HT-29 (cell line): ENCODE measurements at regions not wholly inside any gene's neighbourhood (a gene's known extent, or its start where the extent isn't known, plus 50 kb on each side); places are given as distances from the start of the nearest gene placed in this dataset.
"Not testable (repeated sequence)": the region's sequence is repeated elsewhere in the genome, so short reads cannot be mapped to it uniquely, and the experiment has no call there.

Experiments
- DNase-seq: peaks from one replicate; pipeline ENCODE4 v3.0.0-alpha.2; 2015; ENCODE audit warnings: low spot score

DNA sequence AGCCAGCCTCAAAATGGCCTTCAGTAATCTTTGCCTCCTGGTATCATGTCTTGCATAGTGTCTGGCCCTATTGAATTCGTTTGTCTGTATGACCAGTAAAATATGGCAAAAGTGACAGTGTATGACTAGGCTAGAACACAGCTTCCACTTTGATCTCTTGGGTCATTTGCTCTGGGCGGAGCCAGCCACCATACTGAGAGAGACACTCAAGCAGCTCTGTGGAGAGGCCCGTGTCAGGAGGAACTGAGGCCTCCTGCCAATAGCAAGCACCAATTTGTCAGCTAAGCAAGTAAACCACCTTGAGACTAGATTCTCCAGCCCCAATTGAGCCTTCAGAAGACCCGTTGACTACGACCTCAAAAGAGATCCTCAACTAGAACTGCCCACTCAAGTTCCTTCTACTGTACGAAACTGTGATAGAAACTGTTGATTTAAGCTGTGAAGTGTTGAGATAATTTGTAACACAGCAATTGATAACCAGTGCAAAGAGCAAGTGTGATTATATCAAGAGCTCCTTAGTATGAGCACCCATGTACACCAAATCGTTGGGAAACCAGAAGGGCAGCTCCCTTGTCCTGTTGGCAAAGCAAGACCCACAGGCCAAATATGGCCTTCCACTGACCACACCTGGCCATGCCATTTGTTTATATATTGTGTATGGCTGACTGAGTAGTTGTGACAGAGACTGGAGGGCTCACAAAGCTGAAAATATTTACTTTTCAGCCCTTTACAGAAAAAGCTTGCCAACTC, 52.7 kb upstream of the SERBP1 start:
- DNase-seq = no peak

DNA sequence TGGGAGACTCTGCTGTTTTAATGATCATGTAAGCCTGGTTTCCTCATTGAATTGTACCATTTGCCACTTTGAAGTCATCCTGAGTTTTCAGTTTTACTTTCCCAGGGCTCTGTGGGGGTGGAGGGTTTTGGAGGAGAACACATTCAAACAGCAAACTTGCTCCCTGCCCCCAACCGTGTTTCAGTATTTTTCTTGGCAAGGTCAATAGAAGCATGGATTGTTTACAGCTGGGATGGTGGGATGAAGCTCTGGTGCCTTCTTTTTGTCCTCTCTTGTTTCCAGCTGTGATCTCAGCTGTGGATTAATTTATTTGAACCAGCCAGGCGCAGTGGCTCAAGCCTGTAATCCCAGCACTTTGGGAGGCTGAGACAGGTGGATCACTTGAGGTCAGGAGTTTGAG, 54.3 kb upstream of the SERBP1 start:
- no peak for DNase-seq

GRCh38 chr1:67485046-67485811, 55.0 kb upstream of the SERBP1 start:
- DNase-seq = no peak

- DNase-seq = peak; percentile 29
Measured at GRCh38 chr1:67489643-67490042, 59.4 kb upstream of the SERBP1 start.

- no peak for DNase-seq
Measured at GRCh38 chr1:67491280-67491679, 61.1 kb upstream of the SERBP1 start.

GRCh38 chr1:67493148-67493547, 62.9 kb upstream of the SERBP1 start:
- DNase-seq = no peak

- DNase-seq = no peak
Measured at GRCh38 chr1:67495327-67495726, 65.1 kb upstream of the SERBP1 start.

GRCh38 chr1:67496329-67496728, 66.1 kb upstream of the SERBP1 start:
- DNase-seq = no peak

DNA sequence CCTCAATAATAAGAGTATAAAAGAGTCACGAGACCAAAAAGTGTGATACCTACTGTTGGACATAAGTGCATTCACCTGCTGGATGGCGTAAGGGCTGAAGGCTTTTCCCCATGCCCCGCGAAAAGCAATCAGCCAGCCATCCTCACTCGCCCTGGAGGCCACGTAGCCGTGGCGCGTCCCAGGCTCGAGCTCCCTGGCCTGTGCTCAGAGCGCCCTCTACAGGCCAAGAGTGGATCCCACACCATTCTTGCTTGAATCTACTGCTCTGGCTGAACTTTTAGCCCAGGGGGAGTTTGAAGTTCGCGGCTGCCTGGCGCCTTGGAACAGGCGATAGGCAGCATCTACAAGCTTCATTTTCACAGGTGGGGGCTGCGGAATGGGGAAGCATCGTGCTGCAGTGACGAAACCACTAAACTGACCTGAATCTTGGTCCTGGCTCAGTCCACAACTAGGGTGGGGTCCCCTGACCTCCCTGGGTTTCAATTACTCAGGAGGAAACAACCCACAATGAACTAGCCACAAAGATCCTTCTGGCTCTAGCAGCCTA, 70.3 kb upstream of the SERBP1 start:
- peak; percentile 93 for DNase-seq

DNA sequence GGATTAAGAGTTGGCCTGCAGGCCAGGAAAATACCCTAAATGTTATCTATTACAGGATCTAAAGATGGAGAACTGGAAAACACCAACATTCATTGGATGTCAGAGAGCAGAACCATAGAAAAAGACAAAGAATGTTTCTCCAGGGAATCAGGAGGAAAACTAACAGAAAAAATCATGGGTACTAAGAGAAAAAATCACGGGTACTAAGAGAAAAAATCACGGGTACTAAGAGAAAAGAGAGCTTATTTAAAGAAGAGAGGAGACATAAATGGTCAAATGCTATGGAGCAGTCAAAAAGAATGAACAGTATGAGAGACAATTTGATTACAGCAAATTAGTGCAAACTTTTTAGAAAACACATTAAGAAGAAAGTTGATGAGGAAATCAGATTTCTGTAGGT, 73.8 kb upstream of the SERBP1 start:
- DNase-seq = no peak

GRCh38 chr1:67513392-67514294, 83.4 kb upstream of the SERBP1 start:
- not testable (repeated sequence) for DNase-seq

GRCh38 chr1:67514300-67514699, 84.1 kb upstream of the SERBP1 start:
- no peak for DNase-seq

GRCh38 chr1:67514786-67515185, 84.6 kb upstream of the SERBP1 start:
- no peak for DNase-seq

- no peak for DNase-seq
Measured at GRCh38 chr1:67515324-67516080, 85.3 kb upstream of the SERBP1 start.

DNA sequence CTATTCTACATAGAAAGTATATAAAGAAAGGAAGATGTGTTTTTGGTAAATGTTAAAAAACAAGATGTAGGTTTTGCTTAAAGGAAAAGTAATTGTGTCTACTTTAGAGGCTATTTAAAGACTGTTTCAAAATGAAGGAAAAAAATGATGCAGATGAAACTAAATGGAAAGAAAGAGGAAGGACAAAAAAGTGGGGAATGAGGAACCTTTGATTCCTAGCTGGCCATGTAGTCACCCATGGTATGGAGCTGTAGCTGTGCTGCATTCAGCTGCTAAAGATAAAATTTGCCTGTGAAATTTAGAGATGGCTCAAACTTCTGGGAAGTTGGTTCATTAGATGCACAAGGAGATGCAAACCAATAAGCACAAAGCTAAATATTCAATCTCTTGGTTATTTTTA, 86.8 kb upstream of the SERBP1 start:
- no peak for DNase-seq

DNA sequence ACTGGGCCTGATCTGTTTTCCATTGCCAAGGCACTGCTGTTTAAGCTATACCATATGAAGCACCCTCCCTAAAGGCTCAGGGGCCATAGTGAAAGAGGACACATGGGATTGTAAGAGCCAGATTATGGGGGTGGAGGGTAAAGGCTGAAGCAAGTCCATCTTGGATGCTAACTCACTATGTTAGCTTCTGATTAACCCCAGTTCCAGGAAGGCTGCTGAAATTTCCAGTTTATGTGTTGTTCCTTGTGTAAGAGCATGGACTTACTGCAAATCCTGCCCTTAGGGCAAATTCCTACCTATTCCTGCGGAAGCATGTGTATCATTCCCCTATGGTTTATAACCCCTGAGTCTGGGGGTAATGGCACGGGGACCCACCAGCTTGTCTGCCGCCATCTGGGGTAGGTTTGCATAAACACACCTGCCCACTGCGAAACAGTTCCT, 91.8 kb upstream of the SERBP1 start:
- DNase-seq = no peak

GRCh38 chr1:67522793-67523192, 92.6 kb upstream of the SERBP1 start:
- DNase-seq = no peak

- peak; percentile 24 for DNase-seq
Measured at GRCh38 chr1:67524143-67525052, 94.2 kb upstream of the SERBP1 start.

GRCh38 chr1:67525053-67525760, 95.0 kb upstream of the SERBP1 start:
- DNase-seq = no peak
